Testis (tissue), 2 donors: ENCODE measurements at regions not wholly inside any gene's neighbourhood (a gene's known extent, or its start where the extent isn't known, plus 50 kb on each side); places are given as distances from the start of the nearest gene placed in this dataset.

Source experiments
- DNase-seq: peaks from one replicate; pipeline ENCODE4 v3.0.0-alpha.2; 2019
- H3K27ac ChIP-seq, 2 donors: fragments of 200-600 bp; sonication (generic); one replicate each; pipeline ENCODE4 v1.5.1; 2019
- H3K27me3 ChIP-seq: fragments of 200-600 bp; sonication (generic); one replicate; pipeline ENCODE4 v1.5.1; 2019
- H3K36me3 ChIP-seq: fragments of 200-600 bp; sonication (generic); one replicate; pipeline ENCODE4 v1.5.1; 2017; ENCODE audit warnings: low read depth; ENCODE audit errors: missing control alignments
- H3K4me1 ChIP-seq: fragments of 200-600 bp; sonication (generic); one replicate; pipeline ENCODE4 v1.5.1; 2019
- H3K4me3 ChIP-seq, 2 donors: fragments of 200-600 bp; sonication (generic); one replicate each; pipeline ENCODE4 v1.5.1; 2017 to 2019
- H3K9me3 ChIP-seq: fragments of 200-600 bp; sonication (generic); one replicate; pipeline ENCODE4 v1.5.1; 2017
- CTCF ChIP-seq, 3 experiments: fragments of 450-650 bp in 2 of 3; fragments of 200-600 bp in 1 of 3; sonication (generic) in 1 of 3; IDR thresholded peaks; one replicate each; pipeline ENCODE4 v1.5.1; 2016 to 2019; ENCODE audit warnings: antibody characterized with exemption in 3 of 3, mild to moderate bottlenecking in 2 of 3, moderate library complexity in 1 of 3
- POLR2A ChIP-seq: fragments of 450-650 bp; IDR thresholded peaks from one replicate; pipeline ENCODE4 v1.6.1; 2017; ENCODE audit warnings: antibody characterized with exemption, mild to moderate bottlenecking, moderate library complexity
- WGBS, 2 donors: methylation state at CpG; one replicate each; pipeline ENCODE4 v1.1.5; 2018; 5-methylcytosine and 5-hydroxymethylcytosine counted together
- intact Hi-C: fragments of 100-400 bp; cut with DNase I; formaldehyde crosslinking; loops from one replicate; pipeline ENCODE4 v1.15.1; 2023; ENCODE audit warnings: low total_unique reads

GRCh38 chr2:66693076-66693965 lies 258.4 kb downstream of the MEIS1 start:
- no peak overlapping the region for H3K27ac ChIP-seq
- intact Hi-C loops, result loop anchor here (10.0 kb wide), 1 partner anchor 259 kb away; the partner anchor contains the start of gene MEIS1
- no peaks in the 10 kb centered on the region for H3K36me3 ChIP-seq
- no peaks in the 10 kb centered on the region for H3K9me3 ChIP-seq
- TF ChIP-seq POLR2A (no peak), CTCF (IDR thresholded peaks at IDR 0.05) (no peak)
- H3K27me3 ChIP-seq, result no peaks in the 10 kb centered on the region
- no peak overlapping the region for H3K4me3 ChIP-seq
- WGBS, 2 donors, result 76 to 84% methylated on average over 4 of the region's 4 CpGs
- H3K4me1 ChIP-seq, result no peaks in the 10 kb centered on the region
- DNase-seq, result no peak

GRCh38 chr2:66694087-66694860 lies 259.3 kb downstream of the MEIS1 start:
- Histone ChIP-seq H3K4me3 (no peak overlapping the region), H3K4me1 (peaks cover 4% of the 10 kb centered on the region), H3K27me3 (no peaks in the 10 kb centered on the region), H3K36me3 (no peaks in the 10 kb centered on the region), H3K27ac (no peak overlapping the region), H3K9me3 (no peaks in the 10 kb centered on the region)
- DNase-seq, result no peak
- 86 to 90% methylated on average over 4 of the region's 4 CpGs for WGBS, 2 donors
- intact Hi-C loops, result loop anchor here (10.0 kb wide), 1 partner anchor 259 kb away; the partner anchor contains the start of gene MEIS1
- TF ChIP-seq POLR2A, result no peak
- TF ChIP-seq CTCF (IDR thresholded peaks at IDR 0.05), result no peak

- no peaks in the 10 kb centered on the region for H3K9me3 ChIP-seq
- WGBS, 2 donors, result 82 to 89% methylated on average over 4 of the region's 4 CpGs
- no peaks in the 10 kb centered on the region for H3K27me3 ChIP-seq
- no peak for DNase-seq
- no peak overlapping the region for H3K4me3 ChIP-seq
- no peak overlapping the region for H3K27ac ChIP-seq
- intact Hi-C loops, result loop anchor here (10.0 kb wide), 1 partner anchor 260 kb away; the partner anchor contains the start of gene MEIS1
- no peaks in the 10 kb centered on the region for H3K36me3 ChIP-seq
- peaks cover 8% of the 10 kb centered on the region for H3K4me1 ChIP-seq
- TF ChIP-seq POLR2A, result no peak
- TF ChIP-seq CTCF (IDR thresholded peaks at IDR 0.05), result no peak
Measured at GRCh38 chr2:66695226-66695735, 260.4 kb downstream of the MEIS1 start.

- 61 to 63% methylated on average over 7 of the region's 7 CpGs for WGBS, 2 donors
- H3K4me1 ChIP-seq, result peaks cover 9% of the 10 kb centered on the region
- H3K27me3 ChIP-seq, result no peaks in the 10 kb centered on the region
- no peaks in the 10 kb centered on the region for H3K36me3 ChIP-seq
- DNase-seq, result no peak
- H3K9me3 ChIP-seq, result no peaks in the 10 kb centered on the region
- H3K27ac ChIP-seq, result no peak overlapping the region
- TF ChIP-seq CTCF (IDR thresholded peaks at IDR 0.05) (no peak), POLR2A (no peak)
- H3K4me3 ChIP-seq, result no peak overlapping the region
- intact Hi-C loops, result loop anchor here (10.0 kb wide), 1 partner anchor 262 kb away; the partner anchor contains the start of gene MEIS1
Measured at GRCh38 chr2:66696374-66696773, 261.4 kb downstream of the MEIS1 start.
